ENCODE measurements at regions not wholly inside any gene's neighbourhood (a gene's known extent, or its start where the extent isn't known, plus 50 kb on each side); places are given as distances from the start of the nearest gene placed in this dataset.

DNA sequence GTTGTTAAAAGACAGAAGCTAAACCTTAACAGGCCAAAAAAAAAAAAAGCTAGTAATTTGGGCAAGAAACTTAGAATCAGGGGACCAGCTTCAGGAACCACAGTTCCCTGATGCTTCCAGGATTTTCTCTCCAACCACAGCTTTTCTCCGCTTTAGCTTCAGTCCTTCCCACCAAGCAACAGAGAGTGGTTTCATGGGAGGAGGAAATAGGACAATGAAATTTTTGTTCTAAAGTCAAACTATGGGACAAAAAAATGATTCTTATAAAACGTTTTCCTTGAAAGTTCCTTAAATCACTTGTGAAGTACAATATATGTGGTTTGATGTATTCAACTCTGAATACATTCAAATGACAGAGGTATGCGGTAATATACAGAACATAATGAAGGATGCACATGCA lies 71.0 kb upstream of the DHX15 start:
- Histone ChIP-seq H3K9me3 (ENCODE audit: control insufficient read depth, insufficient read depth, low read length) (no peaks in the 10 kb centered on the region), H3K14ac (replicated peaks; ENCODE audit: low read depth, low read length) (no peak overlapping the region), H2AK5ac (ENCODE audit: low read depth, low read length) (no peak overlapping the region), H3K4me2 (ENCODE audit: low read depth, low read length) (no peak overlapping the region), H4K8ac (ENCODE audit: low read depth in 2 of 2, low read length in 2 of 2) (no peak overlapping the region), H3K23ac (ENCODE audit: low read depth, low read length) (no peak overlapping the region), H3K79me1 (ENCODE audit: low read depth in 1 of 2, low read length in 2 of 2) (no peaks in the 10 kb centered on the region), H3K36me3 (ENCODE audit: control insufficient read depth, insufficient read depth, low read length) (no peaks in the 10 kb centered on the region), H3K4me1 (ENCODE audit: control insufficient read depth, insufficient read depth, low read length) (peaks cover 6% of the 10 kb centered on the region), H3K9ac (ENCODE audit: low read depth, low read length) (no peak overlapping the region), H2BK120ac (ENCODE audit: low read depth, low read length) (no peak overlapping the region), H2BK5ac (ENCODE audit: low read depth, low read length, poor library complexity, severe bottlenecking) (no peak overlapping the region), H3K9me1 (ENCODE audit: insufficient read depth, low read length) (no peaks in the 10 kb centered on the region; the same call in 1 of the 2 replicates), H3K4me3 (ENCODE audit: insufficient read depth, low read depth, low read length) (no peak overlapping the region), H2AK9ac (replicated peaks; ENCODE audit: low read depth, low read length, poor library complexity) (no peak overlapping the region), H3K4ac (ENCODE audit: low read depth, low read length) (no peak overlapping the region), H4K5ac (ENCODE audit: low read depth, low read length) (no peak overlapping the region), H3K56ac (ENCODE audit: extremely low read depth, insufficient read depth, low read length) (no peak overlapping the region), H3K27me3 (ENCODE audit: control insufficient read depth, insufficient read depth, low read length) (peaks cover 7% of the 10 kb centered on the region), H2AFZ (replicated peaks; ENCODE audit: low read length, poor library complexity) (no peak overlapping the region), H4K91ac (ENCODE audit: insufficient read depth, low read depth, low read length) (no peak overlapping the region), H3K18ac (ENCODE audit: low read depth, low read length) (no peak overlapping the region), H3K27ac (ENCODE audit: insufficient read depth, low read length) (no peak overlapping the region), H4K20me1 (ENCODE audit: insufficient read depth, low read length) (no peaks in the 10 kb centered on the region), H2BK20ac (ENCODE audit: low read depth, low read length) (no peak overlapping the region), H2BK15ac (ENCODE audit: low read depth, low read length) (no peak overlapping the region)
- BruUV-seq (replicated peaks) = no TSS peak
- DNase-seq (no peak), ATAC-seq (ENCODE audit: low read depth) (no peak)
- POLR2A ChIA-PET (ENCODE audit: unreplicated experiment) = interaction anchor here (0.6 kb wide), 1 partner anchor 325 kb away, joined by 5 read pairs; no protein-coding TSS in a partner anchor
- TF ChIP-seq MXI1 (IDR thresholded peaks at IDR 0.05; ENCODE audit: borderline replicate concordance, low read depth, low read length) (no peak), FOS (IDR thresholded peaks at IDR 0.05; ENCODE audit: low read depth, low read length) (no peak), POLR2A (IDR thresholded peaks at IDR 0.05; ENCODE audit: low read depth, low read length) (no peak), MAZ (IDR thresholded peaks at IDR 0.05; ENCODE audit: borderline replicate concordance, low read depth, low read length) (no peak), SMC3 (IDR thresholded peaks at IDR 0.05; ENCODE audit: low read depth, low read length) (no peak), CHD1 (IDR thresholded peaks at IDR 0.05; ENCODE audit: low read depth, low read length) (no peak), MAFK (IDR thresholded peaks at IDR 0.05; ENCODE audit: low read depth, low read length) (no peak), RAD21 (IDR thresholded peaks at IDR 0.05; ENCODE audit: low read length) (no peak)
- TF ChIP-seq, protein P1, sequence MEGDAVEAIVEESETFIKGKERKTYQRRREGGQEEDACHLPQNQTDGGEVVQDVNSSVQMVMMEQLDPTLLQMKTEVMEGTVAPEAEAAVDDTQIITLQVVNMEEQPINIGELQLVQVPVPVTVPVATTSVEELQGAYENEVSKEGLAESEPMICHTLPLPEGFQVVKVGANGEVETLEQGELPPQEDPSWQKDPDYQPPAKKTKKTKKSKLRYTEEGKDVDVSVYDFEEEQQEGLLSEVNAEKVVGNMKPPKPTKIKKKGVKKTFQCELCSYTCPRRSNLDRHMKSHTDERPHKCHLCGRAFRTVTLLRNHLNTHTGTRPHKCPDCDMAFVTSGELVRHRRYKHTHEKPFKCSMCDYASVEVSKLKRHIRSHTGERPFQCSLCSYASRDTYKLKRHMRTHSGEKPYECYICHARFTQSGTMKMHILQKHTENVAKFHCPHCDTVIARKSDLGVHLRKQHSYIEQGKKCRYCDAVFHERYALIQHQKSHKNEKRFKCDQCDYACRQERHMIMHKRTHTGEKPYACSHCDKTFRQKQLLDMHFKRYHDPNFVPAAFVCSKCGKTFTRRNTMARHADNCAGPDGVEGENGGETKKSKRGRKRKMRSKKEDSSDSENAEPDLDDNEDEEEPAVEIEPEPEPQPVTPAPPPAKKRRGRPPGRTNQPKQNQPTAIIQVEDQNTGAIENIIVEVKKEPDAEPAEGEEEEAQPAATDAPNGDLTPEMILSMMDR (conservative IDR thresholded peaks at IDR 0.05; ENCODE audit: low read depth, low read length) = no peak
- TF ChIP-seq, protein P2, sequence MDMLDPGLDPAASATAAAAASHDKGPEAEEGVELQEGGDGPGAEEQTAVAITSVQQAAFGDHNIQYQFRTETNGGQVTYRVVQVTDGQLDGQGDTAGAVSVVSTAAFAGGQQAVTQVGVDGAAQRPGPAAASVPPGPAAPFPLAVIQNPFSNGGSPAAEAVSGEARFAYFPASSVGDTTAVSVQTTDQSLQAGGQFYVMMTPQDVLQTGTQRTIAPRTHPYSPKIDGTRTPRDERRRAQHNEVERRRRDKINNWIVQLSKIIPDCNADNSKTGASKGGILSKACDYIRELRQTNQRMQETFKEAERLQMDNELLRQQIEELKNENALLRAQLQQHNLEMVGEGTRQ (IDR thresholded peaks at IDR 0.05; ENCODE audit: low read depth, low read length) = no peak
- dilution Hi-C loops (cut with HindIII; ENCODE audit: low sequenced_read_pairs, unreplicated experiment) = no loop called here
- no CpG with 5 or more reads among the region's 3 CpGs for WGBS, 2 experiments (ENCODE audit: extremely low coverage in 2 of 2, insufficient read length in 1 of 2)
- CTCF ChIA-PET = no interaction called here
- intact Hi-C loops (cut with micrococcal nuclease) = no loop called here
- in situ Hi-C loops (cut with MboI; ENCODE audit: low sequenced_read_pairs) = no loop called here

Measured in IMR-90 (cell line).